ENCODE measurements at regions not wholly inside any gene's neighbourhood (a gene's known extent, or its start where the extent isn't known, plus 50 kb on each side); places are given as distances from the start of the nearest gene placed in this dataset.
A peak's percentile ranks its signal among the peaks of the same experiment; 100 is the strongest.
"Not testable (repeated sequence)": the region's sequence is repeated elsewhere in the genome, so short reads cannot be mapped to it uniquely, and the experiment has no call there.

GRCh38 chr1:55519937-55520683 lies 304.9 kb upstream of the USP24 start:
- H3K36me3 ChIP-seq (ENCODE audit: control insufficient read depth, insufficient read depth, low read length, severe bottlenecking), result no peaks in the 10 kb centered on the region
- no peaks in the 10 kb centered on the region for H3K9me3 ChIP-seq (ENCODE audit: control insufficient read depth, low read length)
- H3K4me1 ChIP-seq (ENCODE audit: control insufficient read depth, insufficient read depth, low read length), result peaks cover 5% of the 10 kb centered on the region
- H3K4me3 ChIP-seq (ENCODE audit: low read length), result no peak overlapping the region
- H3K27me3 ChIP-seq (replicated peaks; ENCODE audit: control insufficient read depth, insufficient read depth, low read length), result no peaks in the 10 kb centered on the region
- DNase-seq (ENCODE audit: low read depth), result peak; percentile 85
- no peak overlapping the region for H3K9ac ChIP-seq (ENCODE audit: low read length)

GRCh38 chr1:55519276-55519675 lies 304.1 kb upstream of the USP24 start:
- Histone ChIP-seq H3K36me3 (ENCODE audit: control insufficient read depth, insufficient read depth, low read length, severe bottlenecking) (no peaks in the 10 kb centered on the region), H3K9me3 (ENCODE audit: control insufficient read depth, low read length) (no peaks in the 10 kb centered on the region), H3K27me3 (replicated peaks; ENCODE audit: control insufficient read depth, insufficient read depth, low read length) (no peaks in the 10 kb centered on the region), H3K9ac (ENCODE audit: low read length) (no peak overlapping the region), H3K4me1 (ENCODE audit: control insufficient read depth, insufficient read depth, low read length) (peaks cover 5% of the 10 kb centered on the region), H3K4me3 (ENCODE audit: low read length) (no peak overlapping the region)
- DNase-seq (ENCODE audit: low read depth), result no peak

- Histone ChIP-seq H3K4me1 (ENCODE audit: control insufficient read depth, insufficient read depth, low read length) (peaks cover 5% of the 10 kb centered on the region), H3K4me3 (ENCODE audit: low read length) (no peak overlapping the region), H3K36me3 (ENCODE audit: control insufficient read depth, insufficient read depth, low read length, severe bottlenecking) (no peaks in the 10 kb centered on the region), H3K9ac (ENCODE audit: low read length) (no peak overlapping the region), H3K9me3 (ENCODE audit: control insufficient read depth, low read length) (no peaks in the 10 kb centered on the region), H3K27me3 (replicated peaks; ENCODE audit: control insufficient read depth, insufficient read depth, low read length) (no peaks in the 10 kb centered on the region)
- DNase-seq (ENCODE audit: low read depth), result no peak
Observed at GRCh38 chr1:55517036-55517435, 301.9 kb upstream of the USP24 start.

GRCh38 chr1:55514571-55514970 lies 299.4 kb upstream of the USP24 start:
- not testable (repeated sequence) for H3K9me3 ChIP-seq (ENCODE audit: control insufficient read depth, low read length); H3K4me3 ChIP-seq (ENCODE audit: low read length); H3K27me3 ChIP-seq (replicated peaks; ENCODE audit: control insufficient read depth, insufficient read depth, low read length); H3K36me3 ChIP-seq (ENCODE audit: control insufficient read depth, insufficient read depth, low read length, severe bottlenecking); H3K4me1 ChIP-seq (ENCODE audit: control insufficient read depth, insufficient read depth, low read length); DNase-seq (ENCODE audit: low read depth); H3K9ac ChIP-seq (ENCODE audit: low read length)

- no peaks in the 10 kb centered on the region for H3K9me3 ChIP-seq (ENCODE audit: control insufficient read depth, low read length)
- H3K36me3 ChIP-seq (ENCODE audit: control insufficient read depth, insufficient read depth, low read length, severe bottlenecking), result no peaks in the 10 kb centered on the region
- H3K4me1 ChIP-seq (ENCODE audit: control insufficient read depth, insufficient read depth, low read length), result no peaks in the 10 kb centered on the region
- DNase-seq (ENCODE audit: low read depth), result no peak
- no peak overlapping the region for H3K9ac ChIP-seq (ENCODE audit: low read length)
- H3K27me3 ChIP-seq (replicated peaks; ENCODE audit: control insufficient read depth, insufficient read depth, low read length), result no peaks in the 10 kb centered on the region
- H3K4me3 ChIP-seq (ENCODE audit: low read length), result no peak overlapping the region
Observed at GRCh38 chr1:55512466-55512865, 297.3 kb upstream of the USP24 start.

GRCh38 chr1:55507578-55507931 lies 292.4 kb upstream of the USP24 start:
- Histone ChIP-seq H3K9me3 (ENCODE audit: control insufficient read depth, low read length) (no peaks in the 10 kb centered on the region), H3K9ac (ENCODE audit: low read length) (peak overlapping the region; percentile 48), H3K27me3 (replicated peaks; ENCODE audit: control insufficient read depth, insufficient read depth, low read length) (no peaks in the 10 kb centered on the region), H3K36me3 (ENCODE audit: control insufficient read depth, insufficient read depth, low read length, severe bottlenecking) (no peaks in the 10 kb centered on the region), H3K4me3 (ENCODE audit: low read length) (no peak overlapping the region), H3K4me1 (ENCODE audit: control insufficient read depth, insufficient read depth, low read length) (peaks cover 28% of the 10 kb centered on the region)
- DNase-seq (ENCODE audit: low read depth), result no peak

- H3K36me3 ChIP-seq (ENCODE audit: control insufficient read depth, insufficient read depth, low read length, severe bottlenecking), result no peaks in the 10 kb centered on the region
- no peaks in the 10 kb centered on the region for H3K9me3 ChIP-seq (ENCODE audit: control insufficient read depth, low read length)
- H3K4me3 ChIP-seq (ENCODE audit: low read length), result no peak overlapping the region
- H3K4me1 ChIP-seq (ENCODE audit: control insufficient read depth, insufficient read depth, low read length), result peaks cover 28% of the 10 kb centered on the region
- H3K9ac ChIP-seq (ENCODE audit: low read length), result peak overlapping the region; percentile 58
- H3K27me3 ChIP-seq (replicated peaks; ENCODE audit: control insufficient read depth, insufficient read depth, low read length), result no peaks in the 10 kb centered on the region
- peak; percentile 85 for DNase-seq (ENCODE audit: low read depth)
Observed at GRCh38 chr1:55506740-55507577, 291.8 kb upstream of the USP24 start.

- Histone ChIP-seq H3K4me3 (ENCODE audit: low read length) (no peak overlapping the region), H3K27me3 (replicated peaks; ENCODE audit: control insufficient read depth, insufficient read depth, low read length) (no peaks in the 10 kb centered on the region)
- DNase-seq (ENCODE audit: low read depth), result no peak
Observed at GRCh38 chr1:55505326-55505725, 290.2 kb upstream of the USP24 start.

DNA sequence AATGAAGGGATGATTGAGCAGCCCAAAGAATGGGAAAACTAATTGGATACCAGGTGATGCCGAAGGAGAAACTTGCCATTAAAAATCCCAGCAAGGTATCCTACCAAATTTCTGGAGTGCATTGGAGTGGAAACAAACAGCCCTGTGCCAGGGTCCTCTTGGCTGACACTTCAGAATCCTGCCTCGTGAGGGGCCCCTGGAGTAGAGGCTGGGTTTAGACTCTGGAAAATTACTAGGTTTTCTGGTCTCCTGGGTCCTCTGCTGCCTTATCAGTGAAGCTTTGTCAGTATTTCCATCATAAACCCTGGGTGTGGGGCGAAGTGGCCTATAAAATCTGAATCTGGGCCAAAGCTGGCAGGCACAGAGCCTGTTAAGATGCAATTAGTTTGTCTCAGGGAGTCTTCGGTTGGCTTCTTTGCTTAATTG lies 289.2 kb upstream of the USP24 start:
- peak overlapping the region; percentile 31 for H3K4me3 ChIP-seq (ENCODE audit: low read length)
- H3K27me3 ChIP-seq (replicated peaks; ENCODE audit: control insufficient read depth, insufficient read depth, low read length), result no peaks in the 10 kb centered on the region
- H3K9ac ChIP-seq (ENCODE audit: low read length), result peak overlapping the region; percentile 62
- H3K36me3 ChIP-seq (ENCODE audit: control insufficient read depth, insufficient read depth, low read length, severe bottlenecking), result no peaks in the 10 kb centered on the region
- no peaks in the 10 kb centered on the region for H3K9me3 ChIP-seq (ENCODE audit: control insufficient read depth, low read length)
- DNase-seq (ENCODE audit: low read depth), result no peak
- peaks cover 28% of the 10 kb centered on the region for H3K4me1 ChIP-seq (ENCODE audit: control insufficient read depth, insufficient read depth, low read length)

More at GRCh38 chr1:55505326-55505725, 290.2 kb upstream of the USP24 start:
- peak overlapping the region; percentile 62 for H3K9ac ChIP-seq (ENCODE audit: low read length)
- no peaks in the 10 kb centered on the region for H3K36me3 ChIP-seq (ENCODE audit: control insufficient read depth, insufficient read depth, low read length, severe bottlenecking)
- peaks cover 28% of the 10 kb centered on the region for H3K4me1 ChIP-seq (ENCODE audit: control insufficient read depth, insufficient read depth, low read length)
- H3K9me3 ChIP-seq (ENCODE audit: control insufficient read depth, low read length), result no peaks in the 10 kb centered on the region

DNA sequence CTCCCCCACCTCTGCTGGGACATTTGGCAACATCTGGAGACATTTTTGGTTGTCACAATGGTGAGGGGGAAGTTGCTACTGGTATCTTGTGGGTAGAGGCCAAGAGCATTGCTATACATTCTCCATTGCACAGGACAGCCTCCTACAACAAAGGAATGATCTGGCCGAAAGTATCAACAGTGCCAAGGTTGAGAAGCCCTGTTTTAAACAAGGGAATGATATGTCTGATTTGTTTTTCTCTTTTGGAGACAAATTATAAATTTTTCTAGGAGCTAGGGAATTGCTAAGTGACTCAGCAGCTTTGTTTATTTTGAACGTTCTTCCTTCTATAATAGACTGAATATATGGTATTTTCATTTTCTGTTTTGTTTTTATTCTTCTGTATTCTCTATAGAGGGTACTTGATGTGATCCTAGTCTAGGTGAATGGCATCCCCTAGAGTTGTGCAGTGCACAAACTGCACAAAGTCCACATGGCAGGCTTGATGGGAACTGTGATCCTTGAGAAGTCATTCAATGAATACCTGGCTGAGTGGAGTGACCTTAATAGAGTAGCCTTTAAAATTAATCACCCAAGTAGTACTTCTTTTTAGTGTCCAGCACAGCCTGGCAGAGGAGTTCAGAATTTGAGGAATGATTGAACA lies 288.6 kb upstream of the USP24 start:
- Histone ChIP-seq H3K9ac (ENCODE audit: low read length) (peak overlapping the region; percentile 62), H3K9me3 (ENCODE audit: control insufficient read depth, low read length) (no peaks in the 10 kb centered on the region), H3K4me3 (ENCODE audit: low read length) (peak overlapping the region; percentile 31), H3K36me3 (ENCODE audit: control insufficient read depth, insufficient read depth, low read length, severe bottlenecking) (no peaks in the 10 kb centered on the region), H3K4me1 (ENCODE audit: control insufficient read depth, insufficient read depth, low read length) (peaks cover 28% of the 10 kb centered on the region), H3K27me3 (replicated peaks; ENCODE audit: control insufficient read depth, insufficient read depth, low read length) (no peaks in the 10 kb centered on the region)
- DNase-seq (ENCODE audit: low read depth), result peak; percentile 50

- peaks cover 19% of the 10 kb centered on the region for H3K4me1 ChIP-seq (ENCODE audit: control insufficient read depth, insufficient read depth, low read length)
- no peak overlapping the region for H3K9ac ChIP-seq (ENCODE audit: low read length)
- no peak overlapping the region for H3K4me3 ChIP-seq (ENCODE audit: low read length)
- DNase-seq (ENCODE audit: low read depth), result no peak
- no peaks in the 10 kb centered on the region for H3K9me3 ChIP-seq (ENCODE audit: control insufficient read depth, low read length)
- H3K36me3 ChIP-seq (ENCODE audit: control insufficient read depth, insufficient read depth, low read length, severe bottlenecking), result no peaks in the 10 kb centered on the region
- no peaks in the 10 kb centered on the region for H3K27me3 ChIP-seq (replicated peaks; ENCODE audit: control insufficient read depth, insufficient read depth, low read length)
Observed at GRCh38 chr1:55500601-55501000, 285.4 kb upstream of the USP24 start.
